Fibroblast of skin of back (primary cell): ENCODE measurements at regions not wholly inside any gene's neighbourhood (a gene's known extent, or its start where the extent isn't known, plus 50 kb on each side); places are given as distances from the start of the nearest gene placed in this dataset.

Experiments used
- DNase-seq: peaks from one replicate; pipeline ENCODE4 v3.0.0-alpha.2; 2013

GRCh38 chr13:107374038-107374437 lies 806.1 kb upstream of the ARGLU1 start:
- no peak for DNase-seq

DNA sequence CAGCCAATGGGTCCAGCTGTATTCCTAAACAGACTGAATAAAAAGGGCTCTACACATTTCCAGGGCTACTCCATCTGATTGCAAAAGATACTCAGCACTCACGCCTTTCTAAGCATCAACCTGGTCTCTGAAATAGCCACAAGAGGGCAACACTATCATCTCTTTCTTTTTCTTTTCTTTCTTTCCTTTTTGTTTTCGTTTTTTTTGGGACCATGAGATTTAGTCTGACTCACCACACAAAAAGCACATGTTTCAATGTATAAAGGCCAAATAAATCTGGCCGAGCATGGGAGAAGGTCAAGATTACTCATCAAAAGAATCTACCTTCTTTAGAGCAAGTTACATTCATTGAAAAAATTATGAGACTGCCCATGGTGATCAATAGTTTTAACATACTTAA lies 805.6 kb upstream of the ARGLU1 start:
- DNase-seq = peak; percentile 76

GRCh38 chr13:107370015-107370785 lies 802.3 kb upstream of the ARGLU1 start:
- DNase-seq = peak; percentile 55

GRCh38 chr13:107367258-107367657 lies 799.3 kb upstream of the ARGLU1 start:
- DNase-seq = peak; percentile 23

DNA sequence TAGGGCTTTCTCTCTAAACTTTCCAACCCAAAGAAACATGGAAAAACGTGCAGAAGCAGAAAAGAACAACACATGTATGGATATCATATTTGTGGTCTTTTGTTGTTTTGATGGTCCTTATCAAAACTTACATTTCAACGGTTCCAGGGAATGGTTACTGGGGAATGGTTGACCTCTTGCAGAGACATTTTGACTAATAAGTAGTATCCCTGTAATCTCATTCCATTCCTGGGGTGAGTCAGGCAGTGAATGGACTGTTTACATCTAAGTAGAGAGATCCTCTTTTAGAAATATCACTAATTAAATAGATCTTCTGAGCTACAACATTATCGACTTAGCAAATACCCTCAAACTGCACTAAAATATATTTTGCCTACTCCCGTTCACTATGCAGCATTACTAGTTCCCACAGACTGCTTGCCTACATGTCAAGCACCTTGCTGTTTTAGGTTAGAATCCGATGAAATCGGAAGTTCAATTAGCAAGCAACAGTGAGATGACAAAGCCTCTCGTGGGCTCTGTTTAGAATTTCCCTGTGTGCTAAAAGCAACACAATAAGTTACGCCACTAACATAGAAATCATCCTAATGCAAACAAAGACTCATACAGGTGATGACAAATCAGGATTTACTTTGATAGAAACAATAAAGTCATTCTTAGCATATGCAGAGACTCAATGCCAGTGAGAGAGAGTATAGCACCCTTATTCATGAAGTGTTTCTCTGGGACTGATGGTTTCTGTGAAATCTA lies 797.7 kb upstream of the ARGLU1 start:
- DNase-seq = peak; percentile 39

GRCh38 chr13:107364658-107365057 lies 796.7 kb upstream of the ARGLU1 start:
- no peak for DNase-seq

DNA sequence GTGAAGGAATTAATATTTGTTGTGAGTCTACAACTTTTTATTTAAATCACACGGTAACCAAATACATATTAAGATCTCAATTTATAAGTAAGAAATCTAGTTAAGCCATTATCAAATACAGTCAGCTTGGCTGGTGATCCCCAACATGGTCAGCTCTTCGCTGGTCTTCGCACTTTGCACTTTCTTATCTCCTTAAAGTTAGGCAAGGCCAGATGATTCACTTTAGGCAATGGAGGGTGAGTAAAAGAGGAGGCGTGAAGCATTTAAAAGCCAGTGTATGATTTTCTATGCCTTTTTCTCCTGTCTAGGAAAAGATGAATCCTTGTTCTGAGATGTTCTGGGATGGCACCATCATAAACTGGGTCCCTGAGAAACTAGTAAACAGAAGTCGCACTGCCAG lies 793.7 kb upstream of the ARGLU1 start:
- no peak for DNase-seq

GRCh38 chr13:107360010-107360409 lies 792.1 kb upstream of the ARGLU1 start:
- DNase-seq = no peak

DNA sequence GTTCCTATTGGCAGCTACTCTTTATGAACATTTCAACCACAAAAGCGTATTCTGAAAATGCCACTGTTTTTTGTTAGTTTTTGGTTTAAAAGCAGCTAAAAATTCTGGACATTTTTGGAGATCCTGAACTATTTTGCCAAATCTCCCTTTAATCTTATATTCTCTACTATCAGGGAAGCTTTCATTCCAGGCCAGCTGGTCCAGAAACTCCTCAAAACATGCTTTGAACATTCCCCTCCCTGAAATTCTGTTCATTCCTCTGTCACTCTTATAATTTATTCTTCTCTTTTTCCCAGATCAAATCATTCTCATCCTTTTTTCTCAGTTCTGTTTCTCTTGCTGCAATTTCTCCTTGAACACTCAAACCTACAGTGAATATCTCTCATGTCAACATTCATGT lies 790.9 kb upstream of the ARGLU1 start:
- DNase-seq = no peak

GRCh38 chr13:107351305-107351704 lies 783.4 kb upstream of the ARGLU1 start:
- DNase-seq = no peak

GRCh38 chr13:107348925-107349324 lies 781.0 kb upstream of the ARGLU1 start:
- no peak for DNase-seq

GRCh38 chr13:107348471-107348870 lies 780.5 kb upstream of the ARGLU1 start:
- DNase-seq = no peak

DNA sequence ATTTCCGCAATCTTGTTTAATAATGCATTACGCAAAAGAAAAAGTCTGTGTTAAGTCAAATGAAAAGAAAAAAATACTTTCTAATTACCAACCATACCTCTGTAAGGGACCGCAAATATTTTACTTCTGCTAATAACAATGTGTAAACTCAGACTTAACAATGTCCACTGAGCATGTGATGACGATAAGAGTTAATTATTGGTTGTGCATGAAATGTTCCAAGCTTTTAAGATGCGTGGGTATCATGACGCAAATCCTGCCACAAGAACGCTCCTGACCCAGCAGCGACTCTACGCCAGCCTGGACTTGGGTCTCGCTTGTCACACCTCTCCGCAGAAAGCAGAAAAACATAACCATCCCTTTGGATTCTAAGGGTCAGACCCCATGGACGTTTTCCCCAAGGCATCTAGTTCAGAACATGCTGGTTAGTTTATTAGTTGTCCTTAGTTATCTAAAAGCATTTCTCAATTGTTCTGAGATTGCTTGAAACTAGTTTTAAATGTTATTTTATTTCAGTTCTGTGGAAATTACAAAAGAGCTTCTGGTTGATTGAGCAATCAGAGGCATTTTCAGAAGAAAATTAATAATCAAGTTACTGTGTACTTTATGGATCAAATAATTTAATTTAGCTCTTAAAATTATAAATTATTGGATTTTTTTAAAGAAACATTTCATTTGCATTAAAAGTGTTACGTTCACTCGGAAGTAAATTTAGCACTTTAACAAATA lies 779.9 kb upstream of the ARGLU1 start:
- no peak for DNase-seq

DNA sequence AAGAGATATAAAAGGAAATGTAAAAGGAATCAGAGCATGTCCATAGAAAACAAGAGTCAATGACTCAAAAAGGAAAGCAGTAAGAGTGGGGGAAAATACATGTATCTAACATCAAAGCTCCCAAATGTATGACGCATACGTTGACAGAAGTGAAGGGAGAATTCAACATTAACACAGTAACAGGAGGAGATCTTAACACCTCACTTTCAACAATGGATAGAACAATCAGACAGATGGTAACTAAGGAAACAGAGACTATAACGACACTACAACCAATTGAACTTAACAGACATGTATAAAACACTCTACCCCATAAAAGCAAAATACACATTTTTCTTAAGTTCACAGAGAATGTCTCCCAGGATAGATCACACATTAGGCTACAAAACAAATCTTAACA lies 774.8 kb upstream of the ARGLU1 start:
- no peak for DNase-seq

GRCh38 chr13:107339209-107339608 lies 771.3 kb upstream of the ARGLU1 start:
- DNase-seq = no peak

- DNase-seq = no peak
These were observed 764.3 kb upstream of the ARGLU1 start for GRCh38 chr13:107332188-107332587.

DNA sequence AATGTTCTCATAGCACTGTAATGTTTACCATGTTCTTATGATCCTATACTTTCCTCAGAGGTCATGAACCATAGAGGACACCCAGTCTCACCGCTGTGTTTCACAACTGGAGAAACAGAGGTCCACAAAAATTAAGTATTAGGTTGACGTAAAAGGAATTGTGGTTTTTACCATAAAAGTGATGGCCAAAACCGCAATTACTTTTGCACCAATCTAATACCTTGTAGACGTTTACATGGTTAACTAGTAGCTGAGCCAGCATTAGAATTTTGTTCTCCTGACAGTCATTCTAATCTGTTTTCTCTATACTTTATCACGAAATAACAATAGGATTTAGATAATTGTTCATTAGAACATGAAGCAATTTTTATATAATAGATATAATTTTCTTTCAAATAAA lies 763.4 kb upstream of the ARGLU1 start:
- DNase-seq = no peak

- no peak for DNase-seq
These were observed 762.5 kb upstream of the ARGLU1 start for GRCh38 chr13:107330484-107330883.

GRCh38 chr13:107329991-107330390 lies 762.1 kb upstream of the ARGLU1 start:
- DNase-seq = no peak

GRCh38 chr13:107324416-107325204 lies 756.7 kb upstream of the ARGLU1 start:
- no peak for DNase-seq

DNA sequence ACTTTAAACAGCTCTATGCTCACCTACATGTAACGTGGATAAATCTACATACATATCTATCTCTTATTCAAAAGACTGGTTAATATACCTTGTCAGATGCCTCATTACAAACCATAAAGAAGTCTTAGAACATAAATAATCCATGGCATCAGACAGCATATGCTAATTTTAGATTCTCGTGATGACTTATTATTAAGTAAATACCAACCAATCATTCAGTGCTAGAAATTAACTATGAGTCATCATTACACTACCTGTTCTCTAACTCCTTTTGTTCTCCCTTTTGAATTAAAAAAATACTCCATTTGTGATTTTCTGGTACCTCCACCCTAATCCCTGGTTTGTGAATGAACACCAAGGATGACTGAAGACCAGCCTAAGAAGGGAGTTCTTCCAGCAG lies 754.3 kb upstream of the ARGLU1 start:
- DNase-seq = no peak

DNA sequence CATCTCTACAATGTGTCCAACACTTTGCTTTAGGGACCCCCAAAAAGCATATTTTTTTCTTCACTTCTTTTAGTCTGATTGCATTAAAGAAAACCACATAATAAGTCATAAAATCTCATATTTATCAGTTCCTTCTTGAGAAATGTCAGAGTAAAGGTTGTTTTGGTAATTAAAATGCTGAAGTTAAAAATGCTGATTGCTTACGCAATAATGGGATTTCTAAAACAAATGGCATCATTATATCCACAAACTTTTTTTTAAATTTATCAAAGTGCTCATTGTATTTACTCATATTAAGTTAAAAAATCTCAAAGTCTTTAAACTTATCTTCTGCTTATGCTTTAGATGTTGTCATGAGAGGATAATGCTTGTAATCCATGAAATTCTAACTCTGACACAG lies 737.2 kb upstream of the ARGLU1 start:
- DNase-seq = no peak
